Right atrium auricular region (tissue), 2 donors: ENCODE measurements at regions not wholly inside any gene's neighbourhood (a gene's known extent, or its start where the extent isn't known, plus 50 kb on each side); places are given as distances from the start of the nearest gene placed in this dataset.
A peak's percentile ranks its signal among the peaks of the same experiment; 100 is the strongest.
"Not testable (repeated sequence)": the region's sequence is repeated elsewhere in the genome, so short reads cannot be mapped to it uniquely, and the experiment has no call there.

ENCODE experiments used
- DNase-seq: peaks from one replicate; pipeline ENCODE4 v3.0.0-alpha.2; 2019; ENCODE audit warnings: low spot score
- H3K27ac ChIP-seq, 2 donors: fragments of 200-600 bp; sonication (generic); 1 replicate in 1 of 2; 2 replicates in 1 of 2; pipeline ENCODE4 v1.5.1; 2016 to 2019
- H3K27me3 ChIP-seq, 2 donors: fragments of 200-600 bp; sonication (generic); one replicate each; pipeline versions ENCODE4 v1.5.1 to v1.6.0; 2017 to 2019
- H3K36me3 ChIP-seq: fragments of 200-600 bp; sonication (generic); one replicate; pipeline ENCODE4 v1.5.1; 2016
- H3K4me1 ChIP-seq, 2 donors: fragments of 200-600 bp; sonication (generic); one replicate each; pipeline versions ENCODE4 v1.5.1 to v1.6.0; 2017 to 2019
- H3K4me3 ChIP-seq, 2 donors: fragments of 200-600 bp; sonication (generic); 1 replicate in 1 of 2; 2 replicates in 1 of 2; pipeline ENCODE4 v1.5.1; 2017 to 2019; ENCODE audit warnings: mild to moderate bottlenecking in 1 of 2, moderate library complexity in 1 of 2
- H3K9me3 ChIP-seq, 2 donors: fragments of 200-600 bp; sonication (generic); one replicate each; pipeline ENCODE4 v1.5.1; 2019
- TF ChIP-seq, protein P1 (sequence below), 2 donors: fragments of 200-600 bp; sonication (generic); IDR thresholded peaks; one replicate each; pipeline ENCODE4 v1.5.1; 2019; ENCODE audit warnings: antibody characterized with exemption in 2 of 2

DNA sequence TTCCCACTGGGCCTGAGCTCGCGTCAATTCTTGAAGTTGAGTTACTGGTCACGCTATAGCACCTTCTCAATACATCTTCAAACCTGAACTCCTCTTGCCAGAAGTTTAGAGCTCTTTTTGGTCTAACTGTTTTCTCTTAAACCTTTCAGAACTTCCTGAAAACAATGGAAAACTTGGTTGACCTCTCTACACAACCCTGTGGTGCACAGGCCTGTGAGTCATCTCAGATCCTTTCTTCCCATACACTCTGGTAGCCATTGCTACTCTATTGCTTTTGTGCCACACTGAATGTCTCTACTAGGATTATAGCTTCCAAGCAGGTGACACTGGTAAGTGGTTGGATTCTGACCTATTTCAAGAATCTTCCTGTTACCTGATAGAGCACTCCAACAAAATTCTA is 321.5 kb upstream of the FSIP2 start:
- Histone ChIP-seq H3K36me3 (no peaks in the 10 kb centered on the region), H3K27me3 (no peaks in the 10 kb centered on the region), H3K27ac (no peak overlapping the region), H3K4me1 (no peaks in the 10 kb centered on the region), H3K9me3 (no peaks in the 10 kb centered on the region), H3K4me3 (no peak overlapping the region)
- DNase-seq = no peak
- TF ChIP-seq, protein P1, sequence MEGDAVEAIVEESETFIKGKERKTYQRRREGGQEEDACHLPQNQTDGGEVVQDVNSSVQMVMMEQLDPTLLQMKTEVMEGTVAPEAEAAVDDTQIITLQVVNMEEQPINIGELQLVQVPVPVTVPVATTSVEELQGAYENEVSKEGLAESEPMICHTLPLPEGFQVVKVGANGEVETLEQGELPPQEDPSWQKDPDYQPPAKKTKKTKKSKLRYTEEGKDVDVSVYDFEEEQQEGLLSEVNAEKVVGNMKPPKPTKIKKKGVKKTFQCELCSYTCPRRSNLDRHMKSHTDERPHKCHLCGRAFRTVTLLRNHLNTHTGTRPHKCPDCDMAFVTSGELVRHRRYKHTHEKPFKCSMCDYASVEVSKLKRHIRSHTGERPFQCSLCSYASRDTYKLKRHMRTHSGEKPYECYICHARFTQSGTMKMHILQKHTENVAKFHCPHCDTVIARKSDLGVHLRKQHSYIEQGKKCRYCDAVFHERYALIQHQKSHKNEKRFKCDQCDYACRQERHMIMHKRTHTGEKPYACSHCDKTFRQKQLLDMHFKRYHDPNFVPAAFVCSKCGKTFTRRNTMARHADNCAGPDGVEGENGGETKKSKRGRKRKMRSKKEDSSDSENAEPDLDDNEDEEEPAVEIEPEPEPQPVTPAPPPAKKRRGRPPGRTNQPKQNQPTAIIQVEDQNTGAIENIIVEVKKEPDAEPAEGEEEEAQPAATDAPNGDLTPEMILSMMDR (IDR thresholded peaks at IDR 0.05) = no peak

DNA sequence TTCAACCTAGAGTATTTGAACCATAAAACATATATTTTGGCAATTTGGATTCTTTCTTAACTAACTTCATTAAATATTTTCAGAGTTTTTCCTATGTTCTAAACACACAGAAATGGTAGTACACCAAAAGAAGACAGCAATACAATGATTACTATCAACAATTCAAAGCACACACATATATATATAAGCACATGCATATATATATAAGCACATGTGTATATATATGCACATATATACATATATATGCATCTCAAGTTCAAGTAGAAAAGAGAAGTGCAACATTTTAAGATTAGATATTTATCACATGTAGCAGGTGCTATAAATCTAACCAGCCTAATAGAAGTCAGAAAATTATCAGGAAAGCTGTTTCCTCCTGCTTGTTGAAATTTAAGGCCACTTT is 320.9 kb upstream of the FSIP2 start:
- no peaks in the 10 kb centered on the region for H3K27me3 ChIP-seq
- no peak for DNase-seq
- H3K36me3 ChIP-seq = no peaks in the 10 kb centered on the region
- no peak overlapping the region for H3K27ac ChIP-seq
- H3K4me3 ChIP-seq = no peak overlapping the region
- H3K4me1 ChIP-seq = no peaks in the 10 kb centered on the region
- no peaks in the 10 kb centered on the region for H3K9me3 ChIP-seq
- TF ChIP-seq, protein P1 (IDR thresholded peaks at IDR 0.05) = no peak

- H3K36me3 ChIP-seq, H3K4me1 ChIP-seq, H3K27ac ChIP-seq, DNase-seq, H3K27me3 ChIP-seq, H3K9me3 ChIP-seq: not testable (repeated sequence)
- peak overlapping the region in 1 of 2 donors; percentile 9 for H3K4me3 ChIP-seq
Measured at GRCh38 chr2:185424958-185425629, 313.5 kb upstream of the FSIP2 start.

DNA sequence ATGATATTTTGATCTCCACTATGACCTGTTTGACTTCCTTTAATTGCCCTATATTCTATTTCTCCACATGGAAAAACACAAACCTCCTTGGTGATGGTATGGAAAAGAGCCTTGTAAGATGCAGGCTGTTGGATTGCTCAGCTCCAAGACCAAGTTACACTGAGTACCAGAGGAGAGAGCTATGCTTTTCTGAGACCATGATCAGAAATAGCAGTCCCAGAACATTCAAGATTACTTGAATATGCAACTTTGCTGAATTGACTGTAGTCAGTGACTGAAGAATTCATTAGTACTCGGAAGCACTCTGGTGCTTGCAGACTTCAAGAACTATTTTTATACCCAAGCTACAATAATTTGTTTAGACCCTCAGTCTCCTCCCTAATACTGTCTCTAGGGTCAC is 310.6 kb upstream of the FSIP2 start:
- TF ChIP-seq, protein P1 (IDR thresholded peaks at IDR 0.05) = no peak
- no peaks in the 10 kb centered on the region for H3K4me1 ChIP-seq
- H3K27me3 ChIP-seq = peaks cover 0 to 3% of the 10 kb centered on the region in 2 donors
- H3K4me3 ChIP-seq = no peak overlapping the region
- no peaks in the 10 kb centered on the region for H3K36me3 ChIP-seq
- H3K9me3 ChIP-seq = no peaks in the 10 kb centered on the region
- DNase-seq = no peak
- H3K27ac ChIP-seq = no peak overlapping the region

DNA sequence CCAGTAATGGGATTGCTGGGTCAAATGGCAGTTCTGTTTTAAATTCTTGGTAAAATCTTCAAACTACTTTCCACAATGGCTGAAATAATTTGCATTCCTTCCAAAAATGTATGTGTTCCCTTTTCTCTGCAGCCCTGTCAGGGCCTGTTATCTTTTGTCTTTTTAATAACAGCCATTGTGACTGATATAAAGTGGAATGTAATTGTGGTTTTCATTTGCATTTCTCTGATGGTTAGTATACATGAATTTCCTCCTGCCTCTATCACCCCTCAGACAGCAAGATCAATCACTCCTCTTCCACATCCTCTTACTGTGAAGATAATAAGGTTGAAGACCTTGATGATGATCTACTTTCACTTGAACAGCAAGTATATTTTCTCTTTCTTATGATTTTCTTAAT is 304.8 kb upstream of the FSIP2 start:
- Histone ChIP-seq H3K4me3 (no peak overlapping the region), H3K9me3 (no peaks in the 10 kb centered on the region), H3K4me1 (no peaks in the 10 kb centered on the region), H3K27me3 (no peaks in the 10 kb centered on the region), H3K36me3 (no peaks in the 10 kb centered on the region), H3K27ac (no peak overlapping the region)
- TF ChIP-seq, protein P1 (IDR thresholded peaks at IDR 0.05) = no peak
- no peak for DNase-seq

DNA sequence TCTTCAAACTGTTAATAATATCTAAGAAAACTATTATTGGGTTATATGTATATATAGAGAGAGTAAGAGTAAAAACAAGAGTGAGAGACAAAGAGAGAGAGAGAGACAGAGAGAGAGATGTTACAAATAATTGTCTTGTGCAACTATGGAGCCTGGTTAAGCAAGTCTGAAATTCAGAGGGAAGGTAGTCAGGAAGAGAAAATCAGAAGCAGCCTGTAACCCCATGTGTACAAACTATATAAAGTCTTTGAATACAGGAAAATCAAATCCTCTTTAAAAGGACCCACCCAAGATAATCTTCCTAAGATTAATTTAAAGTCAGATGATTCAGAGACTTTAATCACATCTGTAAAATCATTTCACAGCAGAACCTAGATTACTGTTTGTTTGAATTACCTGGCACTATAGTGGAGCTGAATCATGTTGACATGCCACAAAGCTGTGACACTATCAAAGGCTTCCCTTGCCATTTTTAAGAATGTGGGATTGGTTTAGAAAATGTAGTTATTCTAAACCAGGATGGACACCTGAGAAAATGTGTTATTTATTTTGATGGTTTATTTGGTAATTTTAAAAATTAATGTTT is 301.7 kb upstream of the FSIP2 start:
- Histone ChIP-seq H3K9me3 (no peaks in the 10 kb centered on the region), H3K27me3 (no peaks in the 10 kb centered on the region), H3K27ac (no peak overlapping the region), H3K4me1 (no peaks in the 10 kb centered on the region), H3K4me3 (no peak overlapping the region), H3K36me3 (no peaks in the 10 kb centered on the region)
- TF ChIP-seq, protein P1 (IDR thresholded peaks at IDR 0.05) = no peak
- no peak for DNase-seq
